ENCODE measurements at regions not wholly inside any gene's neighbourhood (a gene's known extent, or its start where the extent isn't known, plus 50 kb on each side); places are given as distances from the start of the nearest gene placed in this dataset.

DNA sequence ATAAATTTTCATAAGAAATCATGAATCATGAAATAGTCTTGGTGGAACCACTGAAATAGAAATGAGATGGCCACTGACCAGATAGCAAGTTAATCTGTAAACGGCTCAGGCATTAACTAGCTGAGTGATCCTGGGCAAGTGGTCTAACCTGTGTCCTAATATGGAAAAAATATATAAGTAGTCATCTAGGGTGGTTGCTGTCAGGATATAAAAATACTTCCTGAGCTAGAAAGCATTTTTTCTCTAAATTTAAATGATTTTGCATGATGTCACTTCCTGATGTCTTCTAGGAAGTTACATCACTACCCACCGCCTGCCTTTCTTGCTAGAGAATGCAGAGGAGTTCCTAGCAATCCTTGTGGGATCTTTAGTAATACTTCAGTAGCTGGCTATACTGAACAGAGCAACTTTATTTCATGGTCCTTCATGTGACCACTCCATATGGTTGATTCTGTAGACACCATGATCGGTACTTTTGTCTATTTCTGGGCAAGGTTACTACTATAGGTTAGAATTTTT is 228.1 kb upstream of the CEP162 start (continued):
- TF ChIP-seq ZNF296 (CRISPR knock-in tag; conservative IDR thresholded peaks at IDR 0.05) = no peak

DNA sequence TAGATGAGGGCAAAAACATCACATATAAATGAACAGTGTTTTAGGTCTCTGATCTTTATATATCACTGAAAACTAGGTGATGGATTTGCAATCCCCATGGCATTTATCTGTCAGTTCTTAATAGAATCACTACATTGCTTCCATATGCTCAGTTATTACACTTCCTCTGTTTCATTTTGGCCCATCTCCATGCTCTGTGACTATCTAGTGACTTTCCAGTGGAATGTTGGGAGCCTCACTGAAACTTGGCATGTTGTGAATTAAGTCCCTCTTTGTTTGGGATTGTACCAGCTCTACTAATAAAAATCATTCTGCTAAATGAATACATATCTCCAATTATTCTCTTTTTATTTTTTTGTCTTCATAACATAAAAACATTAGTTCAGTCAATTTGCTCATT is 226.1 kb upstream of the CEP162 start:
- H3K27me3 ChIP-seq (ENCODE audit: control insufficient read depth in 1 of 2, insufficient read depth in 2 of 2, low read length in 2 of 2) = no peaks in the 10 kb centered on the region
- in situ Hi-C loops (cut with HindIII; ENCODE audit: extremely low pct_ligation_motif_present, low pct_unique_long_range_greater_than_20kb) (no loop called here), intact Hi-C loops (cut with micrococcal nuclease; ENCODE audit: unreplicated experiment) (no loop called here)
- no peak overlapping the region for H3K9ac ChIP-seq (ENCODE audit: insufficient read depth, low read depth, low read length)
- H3K27ac ChIP-seq (ENCODE audit: extremely low read length, insufficient read depth, low read length) = no peak overlapping the region
- no peak for DNase-seq (ENCODE audit: low spot score)
- H3K9me3 ChIP-seq (ENCODE audit: low read length) = no peaks in the 10 kb centered on the region
- BruUV-seq (replicated peaks) = no TSS peak
- no peak overlapping the region for H2AFZ ChIP-seq (ENCODE audit: low read length)
- no peak for TF ChIP-seq ZNF180 (CRISPR knock-in tag; IDR thresholded peaks at IDR 0.05; ENCODE audit: borderline replicate concordance, low read depth)
- no peak for TF ChIP-seq POLR2AphosphoS5 (IDR thresholded peaks at IDR 0.05; ENCODE audit: low read depth, low read length)
- TF ChIP-seq FOXP1 (IDR thresholded peaks at IDR 0.05) = no peak
- no peak for TF ChIP-seq FOXP1 (CRISPR knock-in tag; IDR thresholded peaks at IDR 0.05)
- TF ChIP-seq ZNF672 (CRISPR knock-in tag; IDR thresholded peaks at IDR 0.05) = no peak
- no peak for TF ChIP-seq SALL2 (CRISPR knock-in tag; IDR thresholded peaks at IDR 0.05)
- peaks cover 8% of the 10 kb centered on the region for H3K4me1 ChIP-seq (ENCODE audit: insufficient read depth, low read length)
- H3K4me2 ChIP-seq (ENCODE audit: low read depth, low read length) = no peak overlapping the region
- H3K36me3 ChIP-seq (replicated peaks in 1 of 2; ENCODE audit: control insufficient read depth in 1 of 2, insufficient read depth in 2 of 2, low read length in 2 of 2) = no peaks in the 10 kb centered on the region
- no peak for FAIRE-seq
- no peak overlapping the region for H3K4me3 ChIP-seq (replicated peaks in 1 of 3; ENCODE audit: insufficient read depth in 1 of 3, low read depth in 2 of 3, low read length in 3 of 3)
- ChIA-PET POLR2A (no interaction called here), CTCF (ENCODE audit: low intra/inter-chr PET ratio, low total read pairs) (no interaction called here)
- no peaks in the 10 kb centered on the region for H3K79me2 ChIP-seq (ENCODE audit: insufficient read depth, low read length)
- ATAC-seq = no peak
- no peaks in the 10 kb centered on the region for H4K20me1 ChIP-seq (ENCODE audit: insufficient read depth, low read length)

DNA sequence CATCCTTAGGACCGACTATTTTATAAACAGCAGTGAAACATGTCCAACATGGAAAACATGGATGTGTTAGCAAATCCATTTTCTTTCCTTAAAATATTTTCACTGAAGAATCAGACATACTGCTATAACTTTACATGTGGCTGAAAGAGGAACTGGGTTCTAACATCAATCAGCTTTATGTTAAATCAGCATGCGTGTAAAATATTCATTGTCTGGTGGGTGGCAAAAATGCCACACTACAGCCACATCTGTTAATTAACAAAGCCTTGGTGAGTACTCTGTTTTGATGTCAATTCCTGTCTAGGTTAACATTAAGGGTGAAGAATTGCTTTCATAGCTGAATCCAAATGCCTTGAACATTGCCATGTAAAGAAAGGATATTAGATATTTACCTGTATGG is 222.6 kb upstream of the CEP162 start:
- in situ Hi-C loops (cut with HindIII; ENCODE audit: extremely low pct_ligation_motif_present, low pct_unique_long_range_greater_than_20kb) = no loop called here
- no peak for TF ChIP-seq HDAC2 (CRISPR knock-in tag; IDR thresholded peaks at IDR 0.05)
- TF ChIP-seq, protein P1, sequence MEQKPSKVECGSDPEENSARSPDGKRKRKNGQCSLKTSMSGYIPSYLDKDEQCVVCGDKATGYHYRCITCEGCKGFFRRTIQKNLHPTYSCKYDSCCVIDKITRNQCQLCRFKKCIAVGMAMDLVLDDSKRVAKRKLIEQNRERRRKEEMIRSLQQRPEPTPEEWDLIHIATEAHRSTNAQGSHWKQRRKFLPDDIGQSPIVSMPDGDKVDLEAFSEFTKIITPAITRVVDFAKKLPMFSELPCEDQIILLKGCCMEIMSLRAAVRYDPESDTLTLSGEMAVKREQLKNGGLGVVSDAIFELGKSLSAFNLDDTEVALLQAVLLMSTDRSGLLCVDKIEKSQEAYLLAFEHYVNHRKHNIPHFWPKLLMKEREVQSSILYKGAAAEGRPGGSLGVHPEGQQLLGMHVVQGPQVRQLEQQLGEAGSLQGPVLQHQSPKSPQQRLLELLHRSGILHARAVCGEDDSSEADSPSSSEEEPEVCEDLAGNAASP (CRISPR knock-in tag; IDR thresholded peaks at IDR 0.05; ENCODE audit: borderline replicate concordance) = no peak
- TF ChIP-seq, protein P2, sequence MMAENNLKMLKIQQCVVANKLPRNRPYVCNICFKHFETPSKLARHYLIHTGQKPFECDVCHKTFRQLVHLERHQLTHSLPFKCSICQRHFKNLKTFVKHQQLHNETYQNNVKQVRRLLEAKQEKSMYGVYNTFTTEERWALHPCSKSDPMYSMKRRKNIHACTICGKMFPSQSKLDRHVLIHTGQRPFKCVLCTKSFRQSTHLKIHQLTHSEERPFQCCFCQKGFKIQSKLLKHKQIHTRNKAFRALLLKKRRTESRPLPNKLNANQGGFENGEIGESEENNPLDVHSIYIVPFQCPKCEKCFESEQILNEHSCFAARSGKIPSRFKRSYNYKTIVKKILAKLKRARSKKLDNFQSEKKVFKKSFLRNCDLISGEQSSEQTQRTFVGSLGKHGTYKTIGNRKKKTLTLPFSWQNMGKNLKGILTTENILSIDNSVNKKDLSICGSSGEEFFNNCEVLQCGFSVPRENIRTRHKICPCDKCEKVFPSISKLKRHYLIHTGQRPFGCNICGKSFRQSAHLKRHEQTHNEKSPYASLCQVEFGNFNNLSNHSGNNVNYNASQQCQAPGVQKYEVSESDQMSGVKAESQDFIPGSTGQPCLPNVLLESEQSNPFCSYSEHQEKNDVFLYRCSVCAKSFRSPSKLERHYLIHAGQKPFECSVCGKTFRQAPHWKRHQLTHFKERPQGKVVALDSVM (CRISPR knock-in tag; IDR thresholded peaks at IDR 0.05) = no peak
- no peak for TF ChIP-seq ZFYVE20 (CRISPR knock-in tag; IDR thresholded peaks at IDR 0.05; ENCODE audit: borderline replicate concordance, low read depth)
- no peak for TF ChIP-seq ZFP82 (CRISPR knock-in tag; IDR thresholded peaks at IDR 0.05; ENCODE audit: borderline replicate concordance)
- no peak for TF ChIP-seq ZNF549 (CRISPR knock-in tag; IDR thresholded peaks at IDR 0.05)
- no peak for TF ChIP-seq SP1 (IDR thresholded peaks at IDR 0.05)
- TF ChIP-seq SP1 (CRISPR knock-in tag; IDR thresholded peaks at IDR 0.05) = no peak
- no peak for TF ChIP-seq SIN3A (IDR thresholded peaks at IDR 0.05; ENCODE audit: borderline replicate concordance, low read depth, low read length)
- no peak for TF ChIP-seq ZNF263 (CRISPR knock-in tag; IDR thresholded peaks at IDR 0.05)
- TF ChIP-seq, protein P3, sequence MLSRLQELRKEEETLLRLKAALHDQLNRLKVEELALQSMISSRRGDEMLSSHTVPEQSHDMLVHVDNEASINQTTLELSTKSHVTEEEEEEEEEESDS (CRISPR knock-in tag; IDR thresholded peaks at IDR 0.05; ENCODE audit: borderline replicate concordance) = no peak

More for the DNA sequence above, 222.6 kb upstream of the CEP162 start:
- CTCF ChIA-PET (ENCODE audit: low intra/inter-chr PET ratio, low total read pairs) = no interaction called here
- POLR2A ChIA-PET = no interaction called here
- no TSS peak for BruUV-seq (replicated peaks)
- Histone ChIP-seq H3K4me1 (ENCODE audit: insufficient read depth, low read length) (peaks cover 8% of the 10 kb centered on the region), H3K4me2 (ENCODE audit: low read depth, low read length) (no peak overlapping the region), H3K9ac (ENCODE audit: insufficient read depth, low read depth, low read length) (no peak overlapping the region), H2AFZ (ENCODE audit: low read length) (no peak overlapping the region), H3K27me3 (ENCODE audit: control insufficient read depth in 1 of 2, insufficient read depth in 2 of 2, low read length in 2 of 2) (no peaks in the 10 kb centered on the region), H3K79me2 (ENCODE audit: insufficient read depth, low read length) (no peaks in the 10 kb centered on the region), H3K4me3 (replicated peaks in 1 of 3; ENCODE audit: insufficient read depth in 1 of 3, low read depth in 2 of 3, low read length in 3 of 3) (no peak overlapping the region), H3K9me3 (ENCODE audit: low read length) (no peaks in the 10 kb centered on the region), H4K20me1 (ENCODE audit: insufficient read depth, low read length) (no peaks in the 10 kb centered on the region), H3K36me3 (replicated peaks in 1 of 2; ENCODE audit: control insufficient read depth in 1 of 2, insufficient read depth in 2 of 2, low read length in 2 of 2) (no peaks in the 10 kb centered on the region), H3K27ac (ENCODE audit: extremely low read length, insufficient read depth, low read length) (no peak overlapping the region)
- no peak for FAIRE-seq
- ATAC-seq = no peak
- no peak for DNase-seq (ENCODE audit: low spot score)
- 0% methylated on average over 2 of the region's 2 CpGs for WGBS (ENCODE audit: low lambda C conversion rate)
- intact Hi-C loops (cut with micrococcal nuclease; ENCODE audit: unreplicated experiment) = no loop called here
